IPS-18c (cell line): ENCODE measurements at regions not wholly inside any gene's neighbourhood (a gene's known extent, or its start where the extent isn't known, plus 50 kb on each side); places are given as distances from the start of the nearest gene placed in this dataset.

Experiments
- H3K4me3 ChIP-seq: 2 replicates; pipeline ENCODE4 v1.7.0; 2013; ENCODE audit warnings: low read depth, mild to moderate bottlenecking, low read length, moderate library complexity; ENCODE audit not compliant: insufficient read depth
- H3K9me3 ChIP-seq: one replicate; pipeline ENCODE4 v1.6.1; 2013; ENCODE audit warnings: mild to moderate bottlenecking, low read length, moderate library complexity; ENCODE audit not compliant: control insufficient read depth, insufficient read depth

- no peak overlapping the region for H3K4me3 ChIP-seq
- H3K9me3 ChIP-seq, result no peaks in the 10 kb centered on the region
Observed at GRCh38 chr2:76268484-76268883, 557.8 kb upstream of the GCFC2 start.

- Histone ChIP-seq H3K4me3 (no peak overlapping the region), H3K9me3 (no peaks in the 10 kb centered on the region)
Observed at GRCh38 chr2:76257802-76258201, 547.1 kb upstream of the GCFC2 start.

- Histone ChIP-seq H3K4me3 (no peak overlapping the region), H3K9me3 (no peaks in the 10 kb centered on the region)
Observed at GRCh38 chr2:76256458-76257088, 545.9 kb upstream of the GCFC2 start.

GRCh38 chr2:76252704-76253103 is 542.0 kb upstream of the GCFC2 start:
- Histone ChIP-seq H3K4me3 (no peak overlapping the region), H3K9me3 (no peaks in the 10 kb centered on the region)

GRCh38 chr2:76251342-76251741 is 540.6 kb upstream of the GCFC2 start:
- H3K9me3 ChIP-seq, result no peaks in the 10 kb centered on the region
- no peak overlapping the region for H3K4me3 ChIP-seq

GRCh38 chr2:76247006-76247405 is 536.3 kb upstream of the GCFC2 start:
- Histone ChIP-seq H3K4me3 (no peak overlapping the region), H3K9me3 (no peaks in the 10 kb centered on the region)

GRCh38 chr2:76211991-76212985 is 501.6 kb upstream of the GCFC2 start:
- H3K4me3 ChIP-seq, result no peak overlapping the region
- no peaks in the 10 kb centered on the region for H3K9me3 ChIP-seq

- H3K9me3 ChIP-seq, result no peaks in the 10 kb centered on the region
Observed at GRCh38 chr2:76210551-76210950, 499.8 kb upstream of the GCFC2 start.

GRCh38 chr2:76204048-76204447 is 493.3 kb upstream of the GCFC2 start:
- Histone ChIP-seq H3K4me3 (no peak overlapping the region), H3K9me3 (no peaks in the 10 kb centered on the region)

More at GRCh38 chr2:76210551-76210950, 499.8 kb upstream of the GCFC2 start:
- no peak overlapping the region for H3K4me3 ChIP-seq

GRCh38 chr2:76202866-76203265 is 492.2 kb upstream of the GCFC2 start:
- no peak overlapping the region for H3K4me3 ChIP-seq
- no peaks in the 10 kb centered on the region for H3K9me3 ChIP-seq

- Histone ChIP-seq H3K9me3 (no peaks in the 10 kb centered on the region), H3K4me3 (no peak overlapping the region)
Observed at GRCh38 chr2:76197842-76198448, 487.2 kb upstream of the GCFC2 start.

GRCh38 chr2:76197428-76197827 is 486.7 kb upstream of the GCFC2 start:
- Histone ChIP-seq H3K4me3 (no peak overlapping the region), H3K9me3 (no peaks in the 10 kb centered on the region)

GRCh38 chr2:76194031-76194775 is 483.5 kb upstream of the GCFC2 start:
- Histone ChIP-seq H3K4me3 (no peak overlapping the region), H3K9me3 (no peaks in the 10 kb centered on the region)

GRCh38 chr2:76193089-76193488 is 482.4 kb upstream of the GCFC2 start:
- Histone ChIP-seq H3K9me3 (no peaks in the 10 kb centered on the region), H3K4me3 (no peak overlapping the region)

- H3K4me3 ChIP-seq, result no peak overlapping the region
- no peaks in the 10 kb centered on the region for H3K9me3 ChIP-seq
Observed at GRCh38 chr2:76188334-76189008, 477.8 kb upstream of the GCFC2 start.

- H3K4me3 ChIP-seq, result no peak overlapping the region
- H3K9me3 ChIP-seq, result no peaks in the 10 kb centered on the region
Observed at GRCh38 chr2:76187415-76187814, 476.7 kb upstream of the GCFC2 start.

GRCh38 chr2:76180676-76181075 is 470.0 kb upstream of the GCFC2 start:
- H3K9me3 ChIP-seq, result peaks cover 2% of the 10 kb centered on the region
- no peak overlapping the region for H3K4me3 ChIP-seq
